Esophagus mucosa (tissue), 1 donor: ENCODE measurements at regions not wholly inside any gene's neighbourhood (a gene's known extent, or its start where the extent isn't known, plus 50 kb on each side); places are given as distances from the start of the nearest gene placed in this dataset.
"Not testable (repeated sequence)": the region's sequence is repeated elsewhere in the genome, so short reads cannot be mapped to it uniquely, and the experiment has no call there.

Experiments
- ATAC-seq: fragments of 200-7000 bp; cut with Tn5 transposase; one replicate; pipeline ENCODE4 v1.9.1; 2020
- donor health status: DM: yes; HTN: yes; CAD: no.

- no peak for ATAC-seq
These were observed 160.2 kb downstream of the TOX3 start for GRCh38 chr16:52386694-52387093.

GRCh38 chr16:52384378-52384777, 162.6 kb downstream of the TOX3 start:
- ATAC-seq, result no peak

GRCh38 chr16:52383640-52384292, 163.2 kb downstream of the TOX3 start:
- ATAC-seq, result no peak

- no peak for ATAC-seq
These were observed 163.8 kb downstream of the TOX3 start for GRCh38 chr16:52383119-52383518.

- ATAC-seq, result no peak
These were observed 167.4 kb downstream of the TOX3 start for GRCh38 chr16:52379551-52379950.

GRCh38 chr16:52376676-52377280, 170.2 kb downstream of the TOX3 start:
- no peak for ATAC-seq

- ATAC-seq, result no peak
These were observed 174.6 kb downstream of the TOX3 start for GRCh38 chr16:52372313-52372712.

- no peak for ATAC-seq
These were observed 178.1 kb downstream of the TOX3 start for GRCh38 chr16:52368859-52369258.

- ATAC-seq, result no peak
These were observed 179.1 kb downstream of the TOX3 start for GRCh38 chr16:52367821-52368220.

GRCh38 chr16:52366983-52367382, 180.0 kb downstream of the TOX3 start:
- ATAC-seq, result no peak

- no peak for ATAC-seq
These were observed 182.4 kb downstream of the TOX3 start for GRCh38 chr16:52364500-52364899.

- no peak for ATAC-seq
These were observed 183.9 kb downstream of the TOX3 start for GRCh38 chr16:52363082-52363481.

- no peak for ATAC-seq
These were observed 189.2 kb downstream of the TOX3 start for GRCh38 chr16:52357711-52358110.

- ATAC-seq, result no peak
These were observed 193.7 kb downstream of the TOX3 start for GRCh38 chr16:52353249-52353648.

GRCh38 chr16:52351451-52351850, 195.5 kb downstream of the TOX3 start:
- ATAC-seq, result no peak

- ATAC-seq, result no peak
These were observed 196.8 kb downstream of the TOX3 start for GRCh38 chr16:52350031-52350642.

GRCh38 chr16:52346709-52347108, 200.2 kb downstream of the TOX3 start:
- no peak for ATAC-seq

- ATAC-seq, result not testable (repeated sequence)
These were observed 213.3 kb downstream of the TOX3 start for GRCh38 chr16:52333673-52334072.

- no peak for ATAC-seq
These were observed 226.0 kb downstream of the TOX3 start for GRCh38 chr16:52320930-52321439.

GRCh38 chr16:52318302-52319009, 228.5 kb downstream of the TOX3 start:
- no peak for ATAC-seq

- ATAC-seq, result no peak
These were observed 230.7 kb downstream of the TOX3 start for GRCh38 chr16:52316241-52316640.

GRCh38 chr16:52312716-52313115, 234.2 kb downstream of the TOX3 start:
- no peak for ATAC-seq
